GM19397 (cell line): ENCODE measurements at regions not wholly inside any gene's neighbourhood (a gene's known extent, or its start where the extent isn't known, plus 50 kb on each side); places are given as distances from the start of the nearest gene placed in this dataset.
"Not testable (repeated sequence)": the region's sequence is repeated elsewhere in the genome, so short reads cannot be mapped to it uniquely, and the experiment has no call there.

Experiments
- ATAC-seq: cut with Tn5 transposase; IDR thresholded peaks from one replicate; pipeline ENCODE4 v1.9.1; 2021; ENCODE audit warnings: mild to moderate bottlenecking, moderate library complexity; ENCODE audit not compliant: unreplicated experiment

- ATAC-seq = no peak
Measured at GRCh38 chr7:32765185-32765584, 126.4 kb downstream of the KBTBD2 start.

- ATAC-seq = no peak
Measured at GRCh38 chr7:32762925-32763293, 128.7 kb downstream of the KBTBD2 start.

GRCh38 chr7:32762206-32762924 lies 129.2 kb downstream of the KBTBD2 start:
- not testable (repeated sequence) for ATAC-seq

- ATAC-seq = no peak
Measured at GRCh38 chr7:32761451-32762205, 129.9 kb downstream of the KBTBD2 start.

GRCh38 chr7:32760755-32761154 lies 130.8 kb downstream of the KBTBD2 start:
- ATAC-seq = not testable (repeated sequence)

- ATAC-seq = not testable (repeated sequence)
Measured at GRCh38 chr7:32759859-32760258, 131.7 kb downstream of the KBTBD2 start.

GRCh38 chr7:32753872-32754271 lies 137.7 kb downstream of the KBTBD2 start:
- not testable (repeated sequence) for ATAC-seq

GRCh38 chr7:32748337-32748736 lies 143.2 kb downstream of the KBTBD2 start:
- ATAC-seq = not testable (repeated sequence)

GRCh38 chr7:32747443-32748148 lies 144.0 kb downstream of the KBTBD2 start:
- not testable (repeated sequence) for ATAC-seq

- ATAC-seq = not testable (repeated sequence)
Measured at GRCh38 chr7:32741853-32742476, 149.6 kb downstream of the KBTBD2 start.

GRCh38 chr7:32739749-32740148 lies 151.8 kb downstream of the KBTBD2 start:
- ATAC-seq = not testable (repeated sequence)

- not testable (repeated sequence) for ATAC-seq
Measured at GRCh38 chr7:32738390-32738789, 153.2 kb downstream of the KBTBD2 start.

GRCh38 chr7:32732767-32733166 lies 158.8 kb downstream of the KBTBD2 start:
- ATAC-seq = not testable (repeated sequence)

GRCh38 chr7:32729335-32729675 lies 162.3 kb downstream of the KBTBD2 start:
- ATAC-seq = not testable (repeated sequence)

GRCh38 chr7:32728412-32729334 lies 162.9 kb downstream of the KBTBD2 start:
- ATAC-seq = peak; percentile 73

GRCh38 chr7:32727483-32728411 lies 163.8 kb downstream of the KBTBD2 start:
- peak; percentile 54 for ATAC-seq

- not testable (repeated sequence) for ATAC-seq
Measured at GRCh38 chr7:32722837-32723236, 168.7 kb downstream of the KBTBD2 start.

GRCh38 chr7:32694182-32694581 lies 197.4 kb downstream of the KBTBD2 start:
- no peak for ATAC-seq
